Body of pancreas (tissue), 4 donors: ENCODE measurements at regions not wholly inside any gene's neighbourhood (a gene's known extent, or its start where the extent isn't known, plus 50 kb on each side); places are given as distances from the start of the nearest gene placed in this dataset.

Experiments
- POLR2A ChIP-seq, 3 donors: fragments of 450-650 bp; IDR thresholded peaks; one replicate each; pipeline ENCODE4 v1.6.1; 2016; ENCODE audit warnings: antibody characterized with exemption in 3 of 3, mild to moderate bottlenecking in 2 of 3
- TF ChIP-seq, protein P1 (sequence below), 7 experiments: fragments of 450-650 bp in 4 of 7; fragments of 200-600 bp in 3 of 7; sonication (generic) in 3 of 7; IDR thresholded peaks; one replicate each; pipeline ENCODE4 v1.5.1; 2016 to 2019; ENCODE audit warnings: antibody characterized with exemption in 7 of 7

- TF ChIP-seq, protein P1, sequence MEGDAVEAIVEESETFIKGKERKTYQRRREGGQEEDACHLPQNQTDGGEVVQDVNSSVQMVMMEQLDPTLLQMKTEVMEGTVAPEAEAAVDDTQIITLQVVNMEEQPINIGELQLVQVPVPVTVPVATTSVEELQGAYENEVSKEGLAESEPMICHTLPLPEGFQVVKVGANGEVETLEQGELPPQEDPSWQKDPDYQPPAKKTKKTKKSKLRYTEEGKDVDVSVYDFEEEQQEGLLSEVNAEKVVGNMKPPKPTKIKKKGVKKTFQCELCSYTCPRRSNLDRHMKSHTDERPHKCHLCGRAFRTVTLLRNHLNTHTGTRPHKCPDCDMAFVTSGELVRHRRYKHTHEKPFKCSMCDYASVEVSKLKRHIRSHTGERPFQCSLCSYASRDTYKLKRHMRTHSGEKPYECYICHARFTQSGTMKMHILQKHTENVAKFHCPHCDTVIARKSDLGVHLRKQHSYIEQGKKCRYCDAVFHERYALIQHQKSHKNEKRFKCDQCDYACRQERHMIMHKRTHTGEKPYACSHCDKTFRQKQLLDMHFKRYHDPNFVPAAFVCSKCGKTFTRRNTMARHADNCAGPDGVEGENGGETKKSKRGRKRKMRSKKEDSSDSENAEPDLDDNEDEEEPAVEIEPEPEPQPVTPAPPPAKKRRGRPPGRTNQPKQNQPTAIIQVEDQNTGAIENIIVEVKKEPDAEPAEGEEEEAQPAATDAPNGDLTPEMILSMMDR (IDR thresholded peaks at IDR 0.05): peak in 6 of 7 experiments; percentile 38 to 57 (median 46)
- TF ChIP-seq POLR2A (IDR thresholded peaks at IDR 0.05): no peak
Observed at GRCh38 chr6:40845553-40845952, 193.5 kb downstream of the UNC5CL start.
